ENCODE measurements at regions not wholly inside any gene's neighbourhood (a gene's known extent, or its start where the extent isn't known, plus 50 kb on each side); places are given as distances from the start of the nearest gene placed in this dataset.
A peak's percentile ranks its signal among the peaks of the same experiment; 100 is the strongest.

DNA sequence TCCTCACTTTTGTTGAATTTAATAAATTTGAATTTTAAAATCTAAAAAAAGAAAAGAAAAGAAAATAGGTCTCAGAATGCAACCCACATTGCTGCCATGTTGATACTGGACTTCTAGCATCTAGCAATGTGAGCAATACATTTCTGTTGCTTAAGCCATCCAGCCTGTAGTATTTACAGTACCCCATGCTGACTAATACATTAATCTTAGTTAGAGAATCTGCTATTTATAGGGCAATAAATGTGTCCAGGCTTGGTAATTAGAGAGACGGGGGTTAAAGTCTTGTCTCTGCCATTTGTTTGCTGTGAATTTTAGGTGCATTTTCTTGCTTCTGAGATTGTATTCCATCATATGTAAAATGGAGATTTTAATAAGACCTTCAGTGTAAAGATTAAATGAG is 471.3 kb downstream of the DHX35 start:
- H3K4me1 ChIP-seq, result no peaks in the 10 kb centered on the region
- WGBS, 2 donors, result 92 to 97% methylated on average over 1 of the region's 1 CpG
- H3K27me3 ChIP-seq, result no peaks in the 10 kb centered on the region
- no peaks in the 10 kb centered on the region for H3K36me3 ChIP-seq
- no peak overlapping the region for H3K27ac ChIP-seq
- TF ChIP-seq EP300 (IDR thresholded peaks at IDR 0.05), result no peak
- TF ChIP-seq, protein P1, sequence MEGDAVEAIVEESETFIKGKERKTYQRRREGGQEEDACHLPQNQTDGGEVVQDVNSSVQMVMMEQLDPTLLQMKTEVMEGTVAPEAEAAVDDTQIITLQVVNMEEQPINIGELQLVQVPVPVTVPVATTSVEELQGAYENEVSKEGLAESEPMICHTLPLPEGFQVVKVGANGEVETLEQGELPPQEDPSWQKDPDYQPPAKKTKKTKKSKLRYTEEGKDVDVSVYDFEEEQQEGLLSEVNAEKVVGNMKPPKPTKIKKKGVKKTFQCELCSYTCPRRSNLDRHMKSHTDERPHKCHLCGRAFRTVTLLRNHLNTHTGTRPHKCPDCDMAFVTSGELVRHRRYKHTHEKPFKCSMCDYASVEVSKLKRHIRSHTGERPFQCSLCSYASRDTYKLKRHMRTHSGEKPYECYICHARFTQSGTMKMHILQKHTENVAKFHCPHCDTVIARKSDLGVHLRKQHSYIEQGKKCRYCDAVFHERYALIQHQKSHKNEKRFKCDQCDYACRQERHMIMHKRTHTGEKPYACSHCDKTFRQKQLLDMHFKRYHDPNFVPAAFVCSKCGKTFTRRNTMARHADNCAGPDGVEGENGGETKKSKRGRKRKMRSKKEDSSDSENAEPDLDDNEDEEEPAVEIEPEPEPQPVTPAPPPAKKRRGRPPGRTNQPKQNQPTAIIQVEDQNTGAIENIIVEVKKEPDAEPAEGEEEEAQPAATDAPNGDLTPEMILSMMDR (IDR thresholded peaks at IDR 0.05), result no peak
- no peak for TF ChIP-seq POLR2A (IDR thresholded peaks at IDR 0.05)
- DNase-seq (ENCODE audit: low spot score in 2 of 2), result no peak
- no peak overlapping the region for H3K4me3 ChIP-seq
- no peaks in the 10 kb centered on the region for H3K9me3 ChIP-seq

DNA sequence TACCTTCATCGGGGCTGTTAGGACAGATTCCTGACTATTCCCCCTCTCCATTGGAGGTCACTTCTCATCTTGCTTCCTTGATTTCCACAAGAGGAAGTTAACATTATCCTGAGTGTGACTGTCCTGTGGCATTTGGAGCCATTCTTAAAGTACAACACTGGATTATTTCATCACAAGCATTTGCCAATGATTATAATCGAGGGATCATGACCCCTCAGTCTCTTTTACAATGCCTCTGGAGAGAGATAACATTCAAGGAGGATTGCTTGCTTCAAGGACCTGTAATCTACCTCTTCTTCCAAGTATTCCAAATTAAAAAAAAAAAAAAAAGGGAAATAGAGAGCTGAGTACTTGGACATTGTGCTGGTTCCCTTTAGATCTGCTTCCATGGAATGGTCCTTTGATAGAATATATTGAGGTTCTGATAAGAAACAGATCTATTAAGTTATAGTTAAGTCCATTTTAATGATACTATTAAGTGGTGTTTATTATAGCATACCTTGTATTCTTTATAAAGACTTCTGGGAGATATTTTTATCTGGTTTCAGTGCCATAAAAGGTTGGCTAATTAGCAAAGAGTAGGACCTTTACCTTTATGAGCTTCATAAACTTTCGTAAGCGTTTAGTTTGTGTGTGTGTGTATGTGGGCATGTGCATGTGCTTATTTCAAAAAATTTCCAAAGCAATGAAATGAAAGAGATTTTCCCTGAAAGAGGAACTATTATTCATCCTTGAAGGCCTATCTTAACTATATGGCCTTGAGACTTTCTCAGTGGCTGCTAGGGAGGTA is 469.1 kb downstream of the DHX35 start:
- no peaks in the 10 kb centered on the region for H3K36me3 ChIP-seq

DNA sequence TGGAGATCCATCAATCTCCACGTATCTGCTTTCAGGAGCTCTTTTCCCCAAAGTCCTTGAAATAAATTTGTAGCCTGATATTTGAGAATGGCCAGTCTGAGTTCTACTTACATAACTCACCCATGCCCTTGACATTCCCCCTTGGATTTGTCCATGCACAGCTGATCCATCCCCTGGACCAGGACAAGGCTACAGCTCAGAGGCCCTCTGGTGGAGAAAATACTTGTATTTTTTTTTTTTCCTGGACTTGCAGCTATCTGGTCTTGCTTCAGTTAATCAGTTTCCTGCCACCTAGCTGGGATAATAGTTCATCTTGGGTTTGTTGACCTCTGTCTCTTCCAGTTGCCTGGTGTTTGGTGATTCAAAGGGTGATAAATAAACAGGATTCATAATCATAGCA is 467.6 kb downstream of the DHX35 start:
- Histone ChIP-seq H3K4me1 (no peaks in the 10 kb centered on the region), H3K27ac (no peak overlapping the region), H3K9me3 (peaks cover 0 to 8% (median 0%) of the 10 kb centered on the region in 4 donors), H3K27me3 (no peaks in the 10 kb centered on the region), H3K36me3 (no peaks in the 10 kb centered on the region), H3K4me3 (no peak overlapping the region)
- TF ChIP-seq, protein P1 (IDR thresholded peaks at IDR 0.05), result peak in 1 of 5 experiments; percentile 20
- TF ChIP-seq EP300 (IDR thresholded peaks at IDR 0.05), result no peak
- 48 to 55% methylated on average over 1 of the region's 1 CpG for WGBS, 2 donors
- DNase-seq (ENCODE audit: low spot score in 2 of 2), result no peak

More for the DNA sequence above, 469.1 kb downstream of the DHX35 start:
- no peak overlapping the region for H3K27ac ChIP-seq
- no peak for DNase-seq (ENCODE audit: low spot score in 2 of 2)
- TF ChIP-seq POLR2A (IDR thresholded peaks at IDR 0.05) (no peak), EP300 (IDR thresholded peaks at IDR 0.05) (no peak)
- TF ChIP-seq, protein P1 (IDR thresholded peaks at IDR 0.05), result no peak
- H3K4me3 ChIP-seq, result no peak overlapping the region
- WGBS, 2 donors, result 67 to 69% methylated on average over 4 of the region's 4 CpGs
- no peaks in the 10 kb centered on the region for H3K4me1 ChIP-seq
- H3K27me3 ChIP-seq, result no peaks in the 10 kb centered on the region
- peaks cover 0 to 8% (median 0%) of the 10 kb centered on the region in 4 donors for H3K9me3 ChIP-seq

DNA sequence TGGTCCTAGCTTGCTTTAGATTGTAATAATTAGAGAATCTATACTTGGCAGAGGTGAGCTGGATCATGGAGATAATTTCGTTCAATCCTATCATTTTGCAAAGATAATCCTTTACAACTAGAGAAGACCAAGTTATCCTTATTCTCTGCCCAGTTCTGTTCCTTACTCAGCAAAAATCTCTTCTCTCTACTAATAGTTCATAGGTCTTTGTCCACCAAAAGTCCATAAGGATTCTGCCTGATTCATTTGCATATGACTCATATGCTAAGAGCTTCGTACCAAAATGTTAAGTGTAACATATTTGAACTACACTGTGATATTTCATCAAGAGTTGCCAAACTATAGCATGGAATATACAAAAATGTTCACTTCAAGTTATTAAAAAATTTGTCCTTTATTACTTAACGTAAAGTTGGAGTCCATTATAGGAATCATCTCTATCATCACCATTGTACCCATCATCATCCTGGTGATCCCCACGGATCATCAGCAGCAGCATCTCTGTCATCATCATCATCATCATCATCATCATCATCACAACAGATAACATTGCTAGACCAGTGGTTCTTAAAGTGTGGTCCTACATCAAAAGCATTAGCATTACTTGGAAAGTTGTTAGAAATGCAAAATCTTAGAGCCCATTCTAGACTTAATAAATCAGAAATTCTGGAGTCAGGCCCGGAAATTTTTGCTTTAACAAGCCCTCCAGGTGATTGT is 463.0 kb downstream of the DHX35 start:
- H3K4me1 ChIP-seq, result no peaks in the 10 kb centered on the region
- peaks cover 0 to 8% (median 0%) of the 10 kb centered on the region in 4 donors for H3K9me3 ChIP-seq
- no peak for DNase-seq (ENCODE audit: low spot score in 2 of 2)
- no peaks in the 10 kb centered on the region for H3K36me3 ChIP-seq
- no peaks in the 10 kb centered on the region for H3K27me3 ChIP-seq
- no peak overlapping the region for H3K4me3 ChIP-seq
- H3K27ac ChIP-seq, result no peak overlapping the region
- TF ChIP-seq POLR2A (IDR thresholded peaks at IDR 0.05) (no peak), EP300 (IDR thresholded peaks at IDR 0.05) (no peak)
- TF ChIP-seq, protein P1 (IDR thresholded peaks at IDR 0.05), result no peak
- 73% methylated on average over 5 of the region's 5 CpGs for WGBS, 2 donors

DNA sequence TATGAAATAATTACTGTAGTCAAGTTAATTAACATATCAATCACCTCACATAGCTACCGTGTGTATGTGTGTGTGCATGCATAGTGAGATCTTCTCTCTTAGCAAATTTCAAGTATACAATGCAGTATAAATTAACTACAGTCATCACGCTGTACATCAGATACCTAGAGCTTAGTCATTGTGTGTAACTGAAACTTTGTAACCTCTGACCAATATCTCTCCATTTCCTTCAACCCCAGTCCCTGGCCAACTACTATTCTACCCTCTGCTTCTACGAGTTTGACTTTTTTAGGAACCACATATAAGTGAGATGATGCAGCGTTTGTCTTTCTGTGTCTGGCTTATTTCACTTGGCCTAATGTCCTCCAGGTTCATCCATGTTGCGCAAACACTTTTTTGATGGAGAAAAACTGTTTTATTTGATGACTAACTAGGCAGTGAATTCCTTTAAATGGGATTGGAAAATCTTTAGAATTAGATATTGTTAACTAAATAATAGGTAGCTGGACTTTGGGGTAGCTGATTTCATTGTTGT is 459.5 kb downstream of the DHX35 start:
- Histone ChIP-seq H3K27ac (no peak overlapping the region), H3K36me3 (no peaks in the 10 kb centered on the region), H3K4me3 (no peak overlapping the region), H3K9me3 (no peaks in the 10 kb centered on the region), H3K4me1 (no peaks in the 10 kb centered on the region), H3K27me3 (no peaks in the 10 kb centered on the region)
- 86 to 93% methylated on average over 5 of the region's 5 CpGs for WGBS, 2 donors
- no peak for DNase-seq (ENCODE audit: low spot score in 2 of 2)
- TF ChIP-seq, protein P1 (IDR thresholded peaks at IDR 0.05), result no peak
- no peak for TF ChIP-seq POLR2A (IDR thresholded peaks at IDR 0.05)
- no peak for TF ChIP-seq EP300 (IDR thresholded peaks at IDR 0.05)

All from tibial nerve (tissue), 4 donors.